Kidney tubule cell (primary cell): ENCODE measurements at regions not wholly inside any gene's neighbourhood (a gene's known extent, or its start where the extent isn't known, plus 50 kb on each side); places are given as distances from the start of the nearest gene placed in this dataset.
"Not testable (repeated sequence)": the region's sequence is repeated elsewhere in the genome, so short reads cannot be mapped to it uniquely, and the experiment has no call there.

Experiments
- DNase-seq: peaks from one replicate; pipeline ENCODE4 v3.0.0-alpha.2; 2018; ENCODE audit warnings: low spot score

- DNase-seq = no peak
Observed at GRCh38 chr12:24361877-24362580, 412.6 kb upstream of the SOX5 start.

GRCh38 chr12:24360907-24361306 lies 411.4 kb upstream of the SOX5 start:
- DNase-seq = peak; percentile 82

- DNase-seq = peak; percentile 1
Observed at GRCh38 chr12:24360461-24360860, 411.0 kb upstream of the SOX5 start.

- DNase-seq = peak; percentile 9
Observed at GRCh38 chr12:24360057-24360456, 410.6 kb upstream of the SOX5 start.

- no peak for DNase-seq
Observed at GRCh38 chr12:24359418-24359817, 409.9 kb upstream of the SOX5 start.

- DNase-seq = no peak
Observed at GRCh38 chr12:24356240-24356804, 406.9 kb upstream of the SOX5 start.

- no peak for DNase-seq
Observed at GRCh38 chr12:24352363-24352762, 402.9 kb upstream of the SOX5 start.

GRCh38 chr12:24349051-24349799 lies 399.8 kb upstream of the SOX5 start:
- DNase-seq = no peak

- not testable (repeated sequence) for DNase-seq
Observed at GRCh38 chr12:24348180-24348579, 398.7 kb upstream of the SOX5 start.

GRCh38 chr12:24328261-24328660 lies 378.8 kb upstream of the SOX5 start:
- DNase-seq = no peak

GRCh38 chr12:24325331-24325730 lies 375.9 kb upstream of the SOX5 start:
- no peak for DNase-seq

GRCh38 chr12:24307716-24308335 lies 358.4 kb upstream of the SOX5 start:
- DNase-seq = no peak

- no peak for DNase-seq
Observed at GRCh38 chr12:24307153-24307552, 357.7 kb upstream of the SOX5 start.

- DNase-seq = no peak
Observed at GRCh38 chr12:24306001-24306400, 356.5 kb upstream of the SOX5 start.

GRCh38 chr12:24304285-24304684 lies 354.8 kb upstream of the SOX5 start:
- DNase-seq = no peak

- no peak for DNase-seq
Observed at GRCh38 chr12:24302708-24303107, 353.2 kb upstream of the SOX5 start.

GRCh38 chr12:24297516-24297915 lies 348.0 kb upstream of the SOX5 start:
- DNase-seq = no peak

- no peak for DNase-seq
Observed at GRCh38 chr12:24293549-24293948, 344.1 kb upstream of the SOX5 start.

GRCh38 chr12:24287963-24288362 lies 338.5 kb upstream of the SOX5 start:
- DNase-seq = no peak

GRCh38 chr12:24285448-24285847 lies 336.0 kb upstream of the SOX5 start:
- no peak for DNase-seq

GRCh38 chr12:24281341-24281740 lies 331.9 kb upstream of the SOX5 start:
- no peak for DNase-seq

- DNase-seq = no peak
Observed at GRCh38 chr12:24280056-24280842, 330.8 kb upstream of the SOX5 start.
